Ramos (cell line): ENCODE measurements at regions not wholly inside any gene's neighbourhood (a gene's known extent, or its start where the extent isn't known, plus 50 kb on each side); places are given as distances from the start of the nearest gene placed in this dataset.

ENCODE experiments used
- in situ Hi-C: fragments of 300-500 bp; cut with MboI; formaldehyde crosslinking; loops from one replicate; pipeline ENCODE4 v1.14.3; 2022; ENCODE audit warnings: low sequenced_read_pairs; ENCODE audit not compliant: unreplicated experiment

DNA sequence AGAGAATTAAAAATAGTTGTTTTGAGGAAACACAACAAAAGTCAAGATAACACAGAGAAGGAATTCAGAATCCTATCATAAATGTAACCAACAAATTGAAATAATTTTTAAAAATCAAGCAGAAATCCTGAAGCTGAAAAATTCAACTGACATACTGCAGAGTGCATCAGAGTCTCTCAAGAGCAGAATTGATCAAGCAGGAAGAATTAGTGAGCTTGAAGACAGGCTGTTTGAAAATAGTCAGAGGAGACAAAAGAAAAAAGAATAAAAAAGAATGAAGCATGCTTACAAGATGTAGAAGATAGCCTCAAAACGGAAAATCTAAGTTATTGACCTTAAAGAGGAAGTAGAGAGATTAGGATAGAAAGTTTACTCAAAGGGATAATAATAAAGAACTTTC lies 65.8 kb upstream of the PPP2R5C start:
- in situ Hi-C loops = no loop called here

DNA sequence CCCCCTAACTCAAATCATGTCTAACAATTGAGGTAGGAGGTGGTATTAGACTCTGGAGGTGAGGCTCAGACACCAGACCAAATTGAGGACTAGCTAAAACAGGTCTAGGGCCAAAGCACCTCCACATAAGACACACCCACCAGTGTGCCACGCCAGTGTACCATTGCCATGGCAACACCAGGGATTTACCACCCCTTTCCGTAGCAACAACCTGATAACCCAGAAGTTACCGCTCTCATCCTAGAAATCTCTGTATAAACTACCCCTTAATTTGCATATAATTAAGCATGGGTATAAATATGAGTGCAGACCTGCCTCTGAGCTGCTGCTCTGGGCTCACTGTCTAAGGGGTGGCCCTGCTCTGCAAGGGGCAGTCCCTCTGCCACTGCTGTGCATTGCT lies 57.4 kb upstream of the PPP2R5C start:
- in situ Hi-C loops = loop anchor here (25.0 kb wide), 1 partner anchor 608 kb away; the partner anchor contains the start of genes MOK and ZNF839

DNA sequence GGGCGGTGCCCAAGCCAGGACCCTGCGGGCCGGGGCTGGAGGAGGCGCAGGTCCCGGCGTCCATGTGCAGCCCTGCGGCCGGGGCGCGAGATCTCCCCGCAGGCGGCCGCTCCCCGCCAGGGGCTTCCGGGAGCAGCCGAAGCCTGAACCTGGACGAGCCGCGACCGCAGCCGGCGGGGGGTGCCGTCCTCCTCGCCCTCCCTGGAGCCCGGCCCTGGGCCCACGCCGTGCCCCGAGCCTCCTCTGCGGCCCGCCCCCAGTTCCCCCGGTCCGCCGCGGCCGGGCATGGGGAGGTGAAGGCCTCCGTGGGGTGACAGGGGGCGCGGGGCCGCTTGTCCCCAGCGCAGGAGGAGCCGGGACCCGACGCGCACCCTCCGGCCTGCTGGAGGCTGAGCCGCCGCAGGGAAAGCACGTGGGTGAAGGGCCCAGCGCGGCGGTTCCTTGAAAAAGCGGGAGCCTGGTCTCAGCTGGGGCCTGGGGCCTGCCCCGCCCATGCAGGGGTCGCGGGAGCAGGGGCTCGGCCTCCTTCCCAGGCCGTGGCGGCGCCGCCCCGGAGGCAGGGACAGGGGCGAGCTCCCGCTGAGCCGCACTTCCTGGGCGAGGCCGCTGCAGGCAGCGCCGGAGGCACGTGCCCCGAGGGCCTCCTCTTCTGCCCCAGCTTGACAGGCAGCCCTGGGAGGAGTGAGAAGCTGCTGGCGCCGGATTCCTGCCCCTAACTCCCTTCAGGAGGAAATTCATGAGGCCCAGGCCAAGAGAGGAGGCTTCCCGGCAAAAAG lies 55.6 kb upstream of the PPP2R5C start:
- in situ Hi-C loops = loop anchor here (25.0 kb wide), 1 partner anchor 606 kb away; the partner anchor contains the start of genes MOK and ZNF839

DNA sequence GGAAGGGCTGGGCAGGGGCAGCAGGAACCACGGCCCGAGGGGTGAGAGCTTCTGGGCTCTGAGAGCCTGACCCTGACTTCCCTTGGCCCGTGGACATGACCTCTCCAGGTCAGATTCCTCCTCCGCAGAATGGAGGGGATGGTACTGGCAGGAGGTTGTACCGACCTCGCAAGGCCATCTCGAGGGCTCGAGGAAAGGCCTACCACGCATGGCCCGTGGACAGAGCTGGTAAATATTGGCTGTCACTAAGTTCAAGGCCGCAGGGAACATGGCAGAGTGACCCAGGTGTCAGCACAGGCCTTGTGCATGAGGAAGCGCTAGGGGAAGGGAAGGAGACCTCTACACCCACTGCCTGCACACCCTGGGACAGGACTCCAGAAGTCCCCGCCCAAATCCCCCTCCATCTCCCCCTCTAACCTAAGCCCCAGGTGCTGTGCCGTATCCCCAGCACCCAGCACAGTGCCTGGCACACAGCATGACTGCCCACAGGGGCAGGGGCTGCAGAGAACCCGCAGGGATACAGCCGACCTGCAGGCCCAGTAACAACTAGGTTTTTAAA lies 54.9 kb upstream of the PPP2R5C start:
- in situ Hi-C loops = loop anchor here (25.0 kb wide), 1 partner anchor 606 kb away; the partner anchor contains the start of genes MOK and ZNF839

DNA sequence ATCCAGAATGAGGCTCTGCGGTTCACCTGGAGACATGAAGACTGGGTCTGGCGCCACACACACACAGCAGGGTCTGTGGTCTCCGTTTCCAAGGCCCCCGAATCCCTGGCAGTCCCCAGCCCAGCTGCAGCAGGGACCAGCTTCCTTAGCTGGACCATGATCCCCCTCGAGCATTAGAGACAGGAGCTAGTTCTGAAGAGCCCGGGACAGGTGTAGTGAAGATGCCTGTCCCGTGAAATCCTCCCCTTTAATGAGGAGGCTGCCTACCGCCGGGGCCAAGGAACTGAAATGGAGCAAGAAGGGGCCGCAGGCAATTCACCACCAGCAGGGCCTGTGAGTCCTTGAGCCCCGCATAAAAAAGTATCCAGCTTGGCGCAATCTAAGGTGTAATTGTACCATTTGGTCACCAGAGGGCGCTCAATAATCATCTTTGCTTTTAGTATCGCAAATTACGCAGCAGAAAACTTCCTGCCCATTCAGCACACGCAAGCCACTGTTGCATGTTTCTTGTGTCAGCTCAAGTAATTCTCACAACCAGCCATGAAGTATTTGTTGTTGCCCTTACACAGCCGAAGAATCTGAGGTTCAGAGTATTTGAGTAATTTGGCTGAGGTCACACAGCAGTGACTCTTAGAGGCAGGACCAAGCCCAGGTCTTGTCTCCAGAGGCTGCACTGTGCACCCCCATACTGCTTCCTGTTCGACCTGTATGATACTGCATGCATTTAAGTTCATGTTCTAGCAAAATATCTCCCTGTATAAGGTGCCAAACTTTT lies 54.3 kb upstream of the PPP2R5C start:
- in situ Hi-C loops = loop anchor here (25.0 kb wide), 1 partner anchor 605 kb away; the partner anchor contains the start of genes MOK and ZNF839

DNA sequence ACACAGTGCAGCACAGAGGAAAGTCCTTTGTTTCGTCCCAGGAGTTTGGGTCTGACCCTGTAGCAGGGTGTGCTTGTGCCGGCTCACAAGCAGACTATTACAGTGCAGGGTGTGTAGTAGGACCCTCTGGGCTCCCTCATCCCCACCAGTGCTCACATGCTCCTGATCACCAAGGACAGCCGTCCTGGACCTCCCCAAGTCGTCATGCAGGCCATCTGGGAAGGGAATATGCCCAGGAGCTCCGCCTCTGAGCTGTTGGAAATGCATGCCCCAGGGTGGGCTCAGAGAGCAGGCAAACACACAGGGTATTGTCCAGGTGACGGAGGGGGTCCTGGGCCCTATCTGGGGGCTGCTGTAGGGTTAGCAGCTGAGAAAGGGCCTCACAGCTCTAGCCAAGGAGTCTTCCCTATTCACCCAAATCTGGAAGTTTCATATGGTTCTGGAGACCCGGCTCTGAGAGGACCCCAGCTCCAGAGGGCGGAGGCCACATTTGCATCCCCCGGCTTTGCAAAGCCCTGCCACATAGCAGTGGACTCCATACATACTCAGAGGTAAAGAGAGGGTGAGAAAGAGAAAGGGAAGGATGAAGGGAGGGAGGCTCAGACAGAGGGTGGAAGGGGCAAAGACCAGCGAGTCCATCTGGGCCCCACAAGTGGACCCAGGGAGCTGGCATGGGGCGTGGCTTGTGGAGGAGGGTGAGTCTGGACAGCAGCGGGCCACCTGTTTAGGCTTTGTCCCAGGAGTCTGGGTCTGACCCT lies 53.5 kb upstream of the PPP2R5C start:
- in situ Hi-C loops = loop anchor here (25.0 kb wide), 1 partner anchor 604 kb away; the partner anchor contains the start of genes MOK and ZNF839

DNA sequence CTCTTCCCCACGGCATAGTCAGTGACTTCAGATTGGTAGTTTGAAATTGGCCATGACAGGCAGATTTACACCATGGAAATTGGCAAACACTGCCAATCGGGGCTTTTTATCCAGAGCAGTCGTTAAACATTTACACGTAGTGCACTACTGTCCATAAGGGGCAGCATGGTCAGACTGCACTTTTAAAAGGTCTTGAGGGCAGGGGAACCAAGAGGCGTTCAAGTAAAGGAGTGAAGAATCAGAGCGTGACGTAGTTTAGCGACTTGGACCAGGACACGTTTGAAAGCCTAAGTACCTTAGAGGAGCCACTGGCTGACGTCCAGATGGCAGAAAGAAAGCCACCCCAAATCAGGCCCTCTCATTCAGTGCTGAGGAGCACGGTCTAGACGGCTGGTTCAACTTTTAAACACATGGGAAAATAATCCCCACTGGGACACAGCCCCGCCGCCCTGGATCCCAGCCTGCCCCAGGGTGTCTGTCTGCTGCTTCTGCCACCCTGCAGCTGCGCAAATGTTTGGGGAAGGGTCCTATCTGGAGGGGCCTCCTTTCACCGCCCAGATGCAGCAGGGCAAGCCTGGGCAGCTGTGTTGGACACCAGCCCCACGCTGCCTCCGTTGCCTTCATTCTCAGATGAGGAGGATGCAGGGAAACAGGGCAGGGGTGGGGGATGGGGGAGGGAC lies 52.5 kb upstream of the PPP2R5C start:
- in situ Hi-C loops = loop anchor here (25.0 kb wide), 1 partner anchor 603 kb away; the partner anchor contains the start of genes MOK and ZNF839

DNA sequence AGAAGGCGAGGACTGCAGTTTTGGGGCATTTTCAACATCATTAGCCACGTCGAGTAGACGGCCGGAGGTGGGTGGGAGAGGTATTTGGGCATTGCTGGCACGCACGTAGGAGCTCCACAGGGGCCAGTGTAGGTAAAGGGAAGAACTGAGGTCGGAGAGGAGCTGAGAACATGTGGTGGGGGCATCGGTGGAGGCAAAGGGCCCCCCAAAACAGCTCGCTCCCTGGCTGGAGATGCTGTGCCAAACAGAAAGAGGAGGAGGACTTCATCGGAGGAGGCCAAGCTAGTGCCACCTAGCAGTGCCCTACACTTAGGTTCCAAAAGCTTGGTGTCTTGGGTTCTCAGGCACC lies 52.0 kb upstream of the PPP2R5C start:
- in situ Hi-C loops = loop anchor here (25.0 kb wide), 1 partner anchor 603 kb away; the partner anchor contains the start of genes MOK and ZNF839

DNA sequence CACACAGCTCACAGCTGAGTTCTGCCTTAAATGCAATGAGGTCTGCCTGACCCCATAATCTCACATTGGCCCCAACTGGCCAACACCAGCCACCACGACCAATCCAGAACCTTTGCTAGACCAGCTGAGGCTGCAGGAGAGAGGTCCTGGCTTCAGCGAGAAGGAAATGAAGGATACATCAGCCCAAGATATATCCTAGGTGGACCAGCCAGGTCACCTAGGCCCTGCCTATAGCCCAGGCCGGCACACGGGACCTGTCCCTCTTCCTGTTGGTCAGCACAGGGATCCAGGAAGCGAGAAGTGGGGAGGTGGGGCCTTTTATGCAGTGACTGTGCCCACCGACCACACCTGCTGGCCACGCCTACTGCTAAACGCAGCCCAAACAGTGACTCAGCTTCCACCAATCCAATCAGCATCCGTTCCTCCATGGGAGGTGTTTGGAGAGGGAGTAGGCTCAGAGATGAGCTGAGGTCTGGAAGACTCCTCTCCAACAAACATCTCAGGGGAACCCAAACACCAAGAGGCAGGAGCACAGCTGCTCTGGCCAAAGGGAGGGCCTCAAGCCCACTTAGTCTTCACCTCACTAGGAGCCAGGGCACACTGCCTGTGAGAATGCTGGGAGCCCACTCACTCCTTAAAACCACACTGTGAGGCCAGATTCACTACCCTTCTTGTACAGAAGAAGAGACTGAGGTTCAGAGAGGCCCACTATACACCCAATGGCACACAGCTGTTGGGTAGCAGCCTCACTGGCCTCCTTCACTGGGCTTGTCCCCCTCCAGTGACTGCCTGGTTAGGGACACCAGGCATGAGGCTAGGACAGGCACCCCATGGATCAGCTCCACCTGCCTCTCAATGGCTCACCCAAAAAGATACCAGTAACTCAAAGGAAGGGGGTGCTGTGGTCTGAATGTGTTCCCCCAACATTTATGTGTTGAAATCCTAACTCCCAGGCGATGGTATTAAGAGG lies 51.3 kb upstream of the PPP2R5C start:
- in situ Hi-C loops = loop anchor here (10.0 to 25.0 kb wide), 2 partner anchors 385 to 602 kb away; partner anchors contain the start of genes MOK and ZNF839

DNA sequence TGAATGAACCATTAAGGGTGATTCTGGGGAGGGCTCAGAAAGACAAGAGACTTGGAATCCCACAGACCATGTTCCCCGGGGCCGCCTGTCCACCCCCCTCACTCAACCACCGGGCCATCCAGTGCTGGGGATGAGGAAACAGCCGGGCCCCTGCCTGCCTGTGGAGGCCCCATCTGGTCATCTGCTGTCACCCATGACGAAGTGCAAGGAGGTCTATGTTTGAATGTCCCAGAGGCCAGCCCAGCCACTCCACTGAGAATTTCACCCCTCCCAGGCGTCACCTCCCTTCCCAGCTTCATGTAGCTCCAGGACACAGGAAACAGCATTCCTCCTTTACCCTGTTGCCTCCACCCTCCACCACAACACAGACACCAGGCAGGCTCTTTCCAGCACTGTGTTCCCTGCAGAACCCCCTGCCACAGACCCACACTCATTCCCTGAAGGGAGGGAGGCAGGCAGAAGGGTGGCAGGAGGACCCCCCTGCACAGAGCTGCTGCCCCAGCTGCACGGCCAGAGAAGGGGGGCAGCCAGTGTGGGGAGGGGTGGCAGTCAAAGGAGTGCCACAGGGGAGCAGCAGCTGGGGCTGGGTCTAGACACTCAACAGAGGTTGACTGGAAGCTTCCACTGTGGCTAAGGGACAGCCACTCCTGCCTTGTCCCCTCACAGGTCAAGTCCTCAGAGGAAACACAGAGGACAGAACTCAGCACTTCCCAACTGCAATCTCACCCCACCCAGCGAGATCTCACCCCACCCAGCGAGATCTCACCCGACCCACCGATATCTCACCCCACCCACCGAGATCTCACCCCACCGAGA lies 50.3 kb upstream of the PPP2R5C start:
- in situ Hi-C loops = loop anchor here (10.0 to 25.0 kb wide), 2 partner anchors 384 to 601 kb away; partner anchors contain the start of genes MOK and ZNF839
